SIG-M5 treated with dmso at 0.1 percent for 504 hours (cell line): ENCODE measurements at regions not wholly inside any gene's neighbourhood (a gene's known extent, or its start where the extent isn't known, plus 50 kb on each side); places are given as distances from the start of the nearest gene placed in this dataset.
A peak's percentile ranks its signal among the peaks of the same experiment; 100 is the strongest.
"Not testable (repeated sequence)": the region's sequence is repeated elsewhere in the genome, so short reads cannot be mapped to it uniquely, and the experiment has no call there.

ENCODE experiments used
- DNase-seq: peaks from one replicate; lab custom pipeline; 2025; ENCODE audit not compliant: unreplicated experiment; lab: John Stamatoyannopoulos, UW

DNA sequence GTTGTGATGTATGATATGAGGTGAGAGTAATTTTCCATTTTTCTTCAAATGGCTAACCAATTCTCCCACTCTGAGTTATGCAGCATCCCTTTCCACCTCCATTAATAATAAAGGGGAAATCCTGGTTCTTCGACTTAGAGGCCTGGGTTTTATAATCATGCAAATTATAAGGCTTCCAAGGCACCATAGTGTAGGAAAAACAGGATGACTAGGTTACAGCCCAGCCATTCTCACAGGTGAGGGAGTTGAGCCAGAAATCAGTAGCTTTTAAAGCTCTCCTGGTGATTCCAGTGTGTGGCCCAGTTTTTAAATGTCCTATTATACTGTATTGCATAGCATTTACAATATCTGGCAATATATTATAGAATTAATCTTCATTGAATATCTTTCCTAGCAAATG is 203.1 kb downstream of the ARHGEF9 start:
- DNase-seq, result no peak

DNA sequence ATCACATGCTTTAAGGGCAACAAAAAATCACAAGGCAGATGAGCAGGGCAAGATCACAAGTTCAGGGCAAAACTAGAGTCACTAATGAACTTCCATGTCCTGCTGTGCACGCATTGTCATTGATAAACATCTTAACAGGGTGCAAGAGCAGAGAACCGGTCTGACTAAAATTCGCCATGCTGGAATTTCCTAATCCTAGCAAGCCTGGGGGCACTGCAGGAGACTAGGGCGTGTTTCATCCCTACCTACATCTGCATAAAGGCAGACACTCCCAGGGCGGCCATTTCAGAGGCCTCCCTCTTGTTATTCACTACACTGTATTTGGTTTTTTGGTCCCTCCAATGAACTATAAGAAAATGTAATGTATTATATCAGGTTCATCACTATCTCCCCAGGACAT is 203.6 kb downstream of the ARHGEF9 start:
- DNase-seq, result no peak

DNA sequence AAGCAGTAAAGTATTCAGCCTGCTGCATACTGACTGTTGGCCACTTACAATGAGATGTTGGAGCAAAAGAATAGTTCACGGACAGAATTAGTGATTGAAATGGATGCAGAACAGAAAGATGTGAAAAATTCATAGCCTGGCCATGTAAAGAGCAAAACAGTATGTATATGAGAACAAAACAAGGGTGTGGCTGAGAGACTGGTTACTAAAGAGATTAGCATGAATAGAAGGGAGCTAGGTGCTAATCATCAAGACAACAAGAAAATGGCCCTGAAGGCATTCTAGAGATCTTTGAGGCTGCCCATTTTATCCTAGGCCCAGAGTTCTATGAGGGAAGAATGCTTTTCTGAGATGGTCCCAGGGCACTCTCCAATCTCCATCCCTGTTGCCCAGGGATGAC is 208.5 kb downstream of the ARHGEF9 start:
- DNase-seq, result no peak

DNA sequence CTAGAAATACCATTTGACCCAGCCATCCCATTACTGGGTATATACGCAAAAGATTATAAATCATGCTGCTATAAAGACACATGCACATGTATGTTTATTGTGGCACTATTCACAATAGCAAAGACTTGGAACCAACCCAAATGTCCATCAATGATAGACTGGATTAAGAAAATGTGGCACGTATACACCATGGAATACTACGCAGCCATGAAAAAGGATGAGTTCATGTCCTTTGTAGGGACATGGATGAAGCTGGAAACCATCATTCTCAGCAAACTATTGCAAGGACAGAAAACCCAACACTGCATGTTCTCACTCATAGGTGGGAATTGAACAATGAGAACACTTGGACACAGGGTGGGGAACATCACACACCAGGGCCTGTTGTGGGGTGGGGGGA is 209.3 kb downstream of the ARHGEF9 start:
- not testable (repeated sequence) for DNase-seq

DNA sequence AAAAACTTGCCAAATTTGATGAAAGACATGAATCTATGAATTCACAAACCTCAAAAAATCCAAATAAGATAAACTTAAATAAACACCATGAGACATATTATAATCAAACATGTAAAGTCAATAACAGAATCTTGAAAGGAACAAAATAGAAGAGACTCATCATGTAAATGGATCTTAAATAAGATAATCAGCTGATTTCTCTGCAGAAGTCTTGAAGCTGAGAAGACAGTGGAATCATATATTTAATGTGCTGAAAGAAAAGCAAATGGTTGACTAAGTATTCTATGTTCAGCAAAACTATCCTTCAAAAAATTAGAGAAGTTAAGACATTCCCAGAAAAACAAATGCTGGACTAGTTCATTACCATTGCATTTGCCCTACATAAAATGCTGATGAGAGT is 215.7 kb upstream of the SPIN4 start:
- no peak for DNase-seq

DNA sequence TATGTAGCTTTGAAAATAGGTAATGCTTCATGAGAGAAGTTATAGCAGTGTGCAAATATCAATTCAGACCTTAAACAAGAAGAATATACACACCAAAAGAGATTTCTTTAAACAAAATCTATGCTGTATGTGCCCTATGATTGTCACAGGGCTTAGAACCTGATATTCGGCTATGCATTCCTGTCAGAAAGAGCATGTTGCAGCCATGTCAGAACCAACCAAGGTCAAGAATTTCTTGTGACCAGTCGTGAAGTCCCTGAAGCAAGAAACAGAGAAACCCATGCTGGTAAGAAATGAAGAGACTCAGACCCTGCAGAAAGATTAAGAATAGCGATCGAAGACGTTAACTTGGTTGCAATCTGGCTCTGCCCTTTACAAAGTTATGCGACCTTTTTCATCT is 210.3 kb upstream of the SPIN4 start:
- DNase-seq, result no peak

DNA sequence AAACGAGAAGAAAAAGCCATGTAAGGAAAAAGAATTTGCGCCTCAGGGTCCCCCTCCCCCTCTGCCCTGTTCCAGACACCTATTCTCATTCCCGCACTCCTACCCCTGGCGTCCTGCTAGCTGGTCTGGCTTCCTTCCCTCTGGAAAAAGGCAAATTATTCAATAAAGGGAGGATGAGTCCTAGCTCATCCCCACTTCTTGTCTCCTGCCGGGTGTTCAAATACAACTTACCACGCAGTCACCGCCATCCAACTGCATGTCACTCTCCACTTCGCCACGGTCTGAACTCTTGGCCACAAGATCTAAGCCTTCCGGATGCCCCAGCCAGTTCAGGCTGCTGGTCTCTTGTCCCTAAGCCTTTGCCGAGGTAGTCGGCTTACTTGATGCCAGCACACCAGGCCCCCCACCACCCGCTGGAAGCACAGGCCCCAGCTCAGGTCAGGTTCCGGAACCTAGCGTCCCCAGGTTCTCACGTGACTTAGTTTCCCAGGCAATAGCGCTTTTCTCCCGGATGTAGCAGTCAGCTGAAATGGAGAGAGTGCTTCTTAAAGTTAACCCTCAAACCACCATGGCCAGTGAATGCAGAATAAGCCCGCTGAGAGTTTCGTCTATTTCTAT is 209.6 kb upstream of the SPIN4 start:
- DNase-seq, result peak; percentile 8

DNA sequence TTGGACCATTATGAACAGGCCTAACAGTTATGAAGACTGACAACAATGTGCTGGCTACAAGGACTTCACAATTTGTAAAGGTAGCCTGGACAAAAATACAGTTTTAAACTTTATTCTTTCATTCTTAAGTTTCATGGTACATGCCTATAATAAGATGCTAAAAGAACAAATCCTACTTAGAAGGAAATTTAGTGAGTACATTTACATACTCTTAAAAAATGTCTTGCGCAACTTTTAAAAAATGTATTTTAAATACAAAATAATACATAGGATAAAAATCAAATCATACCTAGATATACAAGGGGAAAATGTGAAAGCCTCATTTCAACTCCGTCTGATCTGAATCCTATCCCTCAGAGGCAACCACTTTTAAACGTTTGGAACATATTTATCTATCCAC is 200.7 kb upstream of the SPIN4 start:
- no peak for DNase-seq

DNA sequence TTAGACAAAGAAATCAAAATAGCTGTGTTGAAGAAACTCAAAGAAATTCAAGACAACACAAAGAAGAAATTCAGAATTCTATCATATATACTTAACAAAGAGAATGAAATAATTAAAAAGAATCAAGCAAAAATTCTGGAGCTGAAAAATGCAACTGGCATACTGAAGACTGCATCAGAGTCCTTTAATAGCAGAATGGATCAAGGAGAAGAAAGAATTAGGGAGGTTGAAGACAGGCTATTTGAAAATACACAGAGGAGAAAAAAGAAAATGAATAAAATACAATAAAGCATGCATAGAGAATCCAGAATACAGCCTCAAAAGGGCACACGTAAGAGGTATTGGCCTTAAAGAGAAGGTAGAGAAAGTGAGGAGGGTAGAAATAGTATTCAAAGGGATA is 179.5 kb upstream of the SPIN4 start:
- no peak for DNase-seq

DNA sequence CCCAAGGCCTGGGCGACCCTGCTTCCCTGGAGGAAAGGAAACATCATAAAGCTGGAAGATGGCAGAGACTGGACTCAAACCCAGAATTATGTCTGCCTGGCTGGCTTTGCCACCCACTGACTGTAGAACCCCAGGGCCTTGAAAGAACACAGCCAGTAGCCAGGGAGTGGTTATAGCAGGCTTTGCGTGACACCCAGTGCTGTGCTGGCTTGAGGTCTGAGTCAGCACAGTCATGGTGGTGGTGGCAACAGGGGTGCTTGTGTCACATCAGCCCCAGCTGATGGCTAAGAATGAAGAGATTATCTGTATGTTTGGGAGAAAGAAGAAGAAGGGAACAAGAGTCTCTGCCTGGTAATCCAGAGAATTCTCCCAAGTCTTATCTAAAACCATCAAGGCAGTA is 178.8 kb upstream of the SPIN4 start:
- DNase-seq, result no peak

DNA sequence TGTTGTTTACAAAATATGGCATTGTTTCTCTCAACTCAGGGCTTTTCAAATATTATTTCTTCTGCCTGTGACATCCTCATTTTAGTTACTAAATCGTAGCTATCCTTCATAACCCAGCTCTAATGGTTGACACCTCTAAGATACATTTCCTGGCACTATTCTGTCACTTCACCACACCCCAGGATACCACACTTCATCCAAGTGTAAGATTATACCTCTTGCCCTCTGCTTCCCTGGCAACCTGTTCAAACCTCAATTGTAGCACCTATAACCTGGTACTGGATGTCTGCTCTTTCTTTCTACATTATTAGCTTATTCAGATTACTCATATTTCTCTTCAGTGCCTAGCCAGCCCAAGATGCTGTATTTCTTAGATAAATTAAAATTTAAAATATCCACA is 175.7 kb upstream of the SPIN4 start:
- DNase-seq, result no peak

DNA sequence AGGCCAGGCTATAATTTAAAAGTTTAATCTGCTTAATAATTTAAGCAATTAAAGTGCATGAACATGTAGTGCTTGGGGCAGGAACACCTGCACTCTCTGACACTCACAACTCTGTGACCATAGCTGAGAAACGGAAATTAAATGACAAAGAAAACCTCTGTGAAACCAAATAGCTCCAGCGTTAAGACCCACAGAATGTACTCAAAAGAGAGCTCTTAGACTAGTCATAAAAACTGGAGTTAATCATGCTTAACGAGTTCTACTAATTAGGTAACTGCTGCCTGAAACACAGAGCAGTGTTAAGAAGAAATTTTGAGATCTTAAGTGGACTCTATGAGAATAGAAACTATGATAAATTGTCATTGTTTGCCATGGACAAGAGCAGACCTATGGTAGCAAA is 174.4 kb upstream of the SPIN4 start:
- DNase-seq, result no peak

DNA sequence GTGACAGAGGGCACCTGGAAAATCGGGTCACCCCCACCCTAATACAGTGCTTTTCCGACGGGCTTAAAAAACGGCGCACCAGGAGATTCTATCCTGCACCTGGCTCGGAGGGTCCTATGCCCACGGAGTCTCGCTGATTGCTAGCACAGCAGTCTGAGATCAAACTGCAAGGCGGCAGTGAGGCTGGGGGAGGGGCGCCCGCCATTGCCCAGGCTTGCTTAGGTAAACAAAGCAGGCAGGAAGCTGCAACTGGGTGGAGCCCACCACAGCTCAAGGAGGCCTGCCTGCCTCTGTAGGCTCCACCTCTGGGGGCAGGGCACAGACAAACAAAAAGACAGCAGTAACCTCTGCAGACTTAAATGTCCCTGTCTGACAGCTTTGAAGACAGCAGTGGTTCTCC is 168.2 kb upstream of the SPIN4 start:
- not testable (repeated sequence) for DNase-seq

DNA sequence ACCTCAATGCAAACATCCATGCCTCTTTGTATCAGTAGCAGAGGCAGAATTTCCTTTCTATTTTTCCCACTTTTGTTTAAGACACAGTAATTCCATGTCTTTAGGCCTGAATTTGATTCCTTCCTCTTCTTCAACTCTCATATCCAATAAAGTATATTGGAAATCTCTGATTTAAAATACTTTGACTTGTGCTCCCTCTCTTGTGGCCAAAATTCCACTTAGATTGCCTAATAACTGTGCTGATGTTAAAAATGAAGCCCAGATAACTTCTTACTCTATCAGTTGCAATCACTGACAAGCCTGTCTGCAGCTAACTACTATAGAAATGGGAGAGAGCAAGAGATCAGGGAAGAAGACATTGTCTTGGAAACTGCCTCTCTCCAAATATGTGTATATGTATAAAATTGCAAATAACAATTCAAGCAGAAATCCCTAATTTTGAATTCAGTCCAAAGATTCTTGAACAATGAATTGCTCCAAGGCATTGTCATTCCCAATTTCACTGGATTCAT is 163.5 kb upstream of the SPIN4 start:
- no peak for DNase-seq

DNA sequence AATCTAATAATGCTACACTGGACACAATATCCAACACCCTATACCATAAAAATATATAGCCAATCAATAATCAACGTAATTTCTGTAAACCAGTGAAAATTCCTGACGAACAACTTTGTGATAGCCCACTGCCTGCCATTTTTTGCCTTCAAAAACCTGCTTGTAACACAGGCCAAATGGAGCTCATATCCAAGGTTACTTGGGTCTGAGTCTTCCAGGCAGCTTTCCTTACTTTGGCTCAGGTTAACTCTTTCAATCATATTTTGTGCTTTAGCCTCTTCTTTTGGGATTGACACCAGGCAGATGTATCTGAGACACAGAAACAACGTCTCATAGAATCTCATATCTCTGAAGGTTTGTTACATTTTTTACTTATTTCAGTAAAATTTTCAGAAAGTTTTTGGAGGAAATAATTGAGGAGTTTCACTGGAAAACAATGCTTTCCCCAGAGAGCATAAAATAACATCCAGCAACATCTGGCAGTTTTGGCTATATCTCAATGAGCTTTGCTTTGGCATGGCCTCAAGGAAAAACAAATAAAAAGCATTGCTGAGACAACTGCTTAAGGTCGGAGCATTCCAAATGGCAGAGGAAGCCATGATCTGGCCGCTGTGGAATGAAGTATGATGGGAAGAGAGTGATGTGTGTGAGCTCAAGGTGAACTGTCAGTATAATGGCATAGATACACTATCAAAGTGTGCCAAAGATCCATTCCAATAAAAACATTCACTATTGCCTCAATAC is 162.9 kb upstream of the SPIN4 start:
- no peak for DNase-seq

DNA sequence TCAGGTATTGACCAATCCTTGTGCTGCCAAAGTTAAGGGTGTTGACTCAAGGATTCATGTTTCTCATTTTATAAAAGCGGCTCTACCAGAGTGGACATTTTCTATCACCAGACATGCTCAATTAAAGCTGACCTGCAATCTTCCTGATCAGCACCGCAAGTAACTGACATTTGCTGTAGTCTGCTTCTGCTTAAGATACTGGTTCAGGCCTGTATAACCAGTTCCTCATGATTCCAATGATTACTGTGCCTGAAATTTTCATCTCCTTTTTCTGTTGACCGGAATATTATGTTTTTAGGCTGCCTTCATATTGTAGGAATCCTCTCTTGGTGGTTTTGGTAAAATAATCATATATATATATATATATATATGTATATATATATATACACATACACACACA is 160.2 kb upstream of the SPIN4 start:
- DNase-seq, result peak; percentile 1

DNA sequence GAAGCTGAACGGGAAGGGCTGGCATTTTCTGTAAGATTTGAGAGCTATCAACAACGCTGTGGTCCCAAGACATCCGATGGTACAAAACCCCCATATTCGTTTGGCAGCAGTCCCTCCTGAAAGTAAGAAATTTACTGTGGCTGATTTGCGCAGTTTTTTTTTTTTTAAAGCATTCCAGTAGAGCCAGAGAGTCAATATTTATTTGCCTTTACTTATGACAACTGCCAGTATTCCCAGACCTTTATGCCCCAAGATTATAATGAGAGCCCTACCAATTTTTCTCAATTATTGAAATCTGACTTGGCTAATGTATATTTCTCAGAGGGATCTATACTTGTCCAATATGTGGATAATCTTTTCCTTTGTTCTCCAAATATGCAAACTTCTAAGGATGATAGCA is 157.5 kb upstream of the SPIN4 start:
- DNase-seq, result no peak

DNA sequence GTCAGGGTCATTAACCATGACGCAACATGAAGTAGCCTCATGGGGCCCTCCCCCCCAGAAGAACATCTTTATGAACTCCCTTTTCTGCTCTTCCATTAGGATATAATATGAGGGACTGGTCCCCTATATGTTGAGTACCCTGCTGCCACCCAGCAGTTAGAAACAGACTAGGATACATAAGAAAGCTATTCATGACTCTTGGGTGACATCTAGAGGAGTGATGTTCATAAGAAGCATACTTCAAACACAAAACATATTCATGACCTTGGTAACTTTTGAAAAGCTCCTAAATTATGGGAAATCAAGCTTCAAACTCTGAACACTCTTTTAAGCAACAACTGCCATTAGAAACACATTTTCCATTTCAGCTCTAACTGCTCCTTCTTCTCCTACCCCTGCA is 155.2 kb upstream of the SPIN4 start:
- peak; percentile 15 for DNase-seq

DNA sequence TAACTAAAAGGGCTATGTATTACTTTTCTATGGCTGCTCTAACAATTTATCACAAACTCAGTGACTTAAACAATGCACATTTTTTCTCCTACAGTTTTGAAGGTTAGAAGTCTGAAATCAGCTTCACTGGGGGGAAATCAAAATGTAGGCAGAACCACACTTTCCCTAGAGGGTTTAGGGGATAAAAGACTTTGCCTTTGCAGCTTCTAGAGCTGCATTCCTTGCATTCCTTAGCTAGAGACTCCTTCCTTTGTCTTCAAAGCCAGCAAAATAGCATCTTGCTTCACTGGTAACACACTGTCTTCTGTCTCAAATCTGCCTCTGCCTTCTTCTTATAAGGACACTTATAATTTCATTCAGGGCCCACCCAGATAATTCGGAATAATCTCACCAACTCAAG is 152.4 kb upstream of the SPIN4 start:
- no peak for DNase-seq

DNA sequence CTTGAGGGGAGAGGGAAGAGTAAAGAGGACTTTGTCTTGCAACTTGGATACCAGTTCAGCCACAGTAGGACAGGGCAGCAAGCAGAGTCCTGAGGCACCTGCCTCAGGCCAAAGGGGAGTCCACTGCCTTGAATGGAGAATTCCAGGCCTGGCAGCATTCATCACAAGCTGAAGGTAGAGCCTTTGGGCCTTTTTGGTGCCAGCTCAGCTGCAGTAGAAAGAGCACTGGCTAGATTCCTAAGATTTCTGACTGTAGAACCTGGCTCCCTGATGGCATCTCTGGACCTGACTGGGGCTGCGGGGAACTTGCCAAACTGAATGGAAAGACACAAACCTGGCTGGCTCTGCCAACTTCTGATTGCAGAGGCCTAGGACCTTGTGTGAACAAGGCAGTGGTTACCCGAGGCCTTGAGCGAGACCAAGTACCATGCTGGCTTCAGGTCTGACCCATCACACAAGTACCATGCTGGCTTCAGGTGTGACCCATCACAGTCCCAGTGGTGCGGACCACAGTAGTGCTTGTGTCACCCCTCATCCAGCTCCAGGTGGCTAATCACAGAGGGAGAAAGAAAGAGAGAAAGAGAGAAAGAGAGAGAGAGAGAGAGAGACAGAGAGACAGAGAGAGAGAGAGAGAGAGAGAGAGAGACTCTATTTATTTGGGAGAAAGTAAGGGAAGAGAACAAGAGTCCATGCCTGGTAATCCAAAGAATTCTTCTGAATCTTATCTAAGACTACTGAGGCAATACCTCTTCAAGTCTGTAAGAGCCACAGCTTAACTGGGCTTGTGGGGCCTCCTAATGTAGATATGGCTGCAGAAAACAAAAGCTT is 137.6 kb upstream of the SPIN4 start:
- DNase-seq, result no peak

DNA sequence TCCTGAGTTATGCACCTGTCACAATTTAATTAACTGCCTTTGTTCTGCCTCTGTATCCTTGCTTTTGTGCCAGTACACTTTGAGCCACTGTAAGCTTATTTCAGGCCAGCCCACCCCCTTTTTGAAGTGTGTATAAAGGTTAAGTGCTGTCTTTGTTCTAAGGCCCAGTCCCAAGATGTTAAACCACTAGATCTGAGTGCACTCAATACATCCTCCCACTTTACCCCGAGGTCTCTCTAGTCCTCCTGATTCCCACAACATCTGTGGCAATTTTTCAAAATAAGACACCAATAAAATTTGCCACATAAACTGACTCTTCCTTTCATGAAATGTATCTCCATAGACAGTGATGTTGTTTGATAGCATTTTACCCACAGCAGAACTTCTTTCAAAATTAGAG is 124.1 kb upstream of the SPIN4 start:
- no peak for DNase-seq

DNA sequence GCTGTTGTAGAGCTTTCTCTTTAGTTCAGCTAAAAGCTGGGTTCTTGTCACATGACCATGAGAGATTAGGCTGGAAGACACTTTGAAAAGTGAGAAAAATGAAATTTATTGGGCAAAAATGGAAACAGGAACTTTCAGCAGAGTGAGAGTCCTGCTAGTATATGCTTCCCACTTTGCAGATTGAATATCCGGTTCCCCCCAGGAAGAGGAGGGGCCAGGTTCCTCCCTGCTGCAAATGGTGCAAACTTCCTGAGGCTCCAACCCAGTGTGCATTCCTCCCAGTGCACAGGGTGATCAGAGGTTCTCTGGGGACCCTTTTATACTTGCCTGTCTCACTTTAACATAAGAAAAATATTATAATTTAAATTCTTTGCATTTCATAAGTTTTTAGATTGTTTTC is 119.9 kb upstream of the SPIN4 start:
- no peak for DNase-seq
